GM23248 (cell line): ENCODE measurements at regions not wholly inside any gene's neighbourhood (a gene's known extent, or its start where the extent isn't known, plus 50 kb on each side); places are given as distances from the start of the nearest gene placed in this dataset.

Experiments used
- EZH2 ChIP-seq: fragments of 200-600 bp; sonication (generic); IDR thresholded peaks from 2 replicates; pipeline ENCODE4 v1.6.1; 2018; ENCODE audit warnings: antibody characterized with exemption, mild to moderate bottlenecking; ENCODE audit not compliant: insufficient read depth, poor library complexity, severe bottlenecking
- EZH2phosphoT487 ChIP-seq: fragments of 200-600 bp; sonication (generic); IDR thresholded peaks from 2 replicates; pipeline ENCODE4 v1.6.1; 2018; ENCODE audit warnings: antibody characterized with exemption, moderate library complexity, mild to moderate bottlenecking, low read depth; ENCODE audit not compliant: insufficient read depth

- no peak for TF ChIP-seq EZH2
- no peak for TF ChIP-seq EZH2phosphoT487
Observed at GRCh38 chr6:19599796-19600464, 237.2 kb upstream of the ID4 start.
